ENCODE measurements at regions not wholly inside any gene's neighbourhood (a gene's known extent, or its start where the extent isn't known, plus 50 kb on each side); places are given as distances from the start of the nearest gene placed in this dataset.

DNA sequence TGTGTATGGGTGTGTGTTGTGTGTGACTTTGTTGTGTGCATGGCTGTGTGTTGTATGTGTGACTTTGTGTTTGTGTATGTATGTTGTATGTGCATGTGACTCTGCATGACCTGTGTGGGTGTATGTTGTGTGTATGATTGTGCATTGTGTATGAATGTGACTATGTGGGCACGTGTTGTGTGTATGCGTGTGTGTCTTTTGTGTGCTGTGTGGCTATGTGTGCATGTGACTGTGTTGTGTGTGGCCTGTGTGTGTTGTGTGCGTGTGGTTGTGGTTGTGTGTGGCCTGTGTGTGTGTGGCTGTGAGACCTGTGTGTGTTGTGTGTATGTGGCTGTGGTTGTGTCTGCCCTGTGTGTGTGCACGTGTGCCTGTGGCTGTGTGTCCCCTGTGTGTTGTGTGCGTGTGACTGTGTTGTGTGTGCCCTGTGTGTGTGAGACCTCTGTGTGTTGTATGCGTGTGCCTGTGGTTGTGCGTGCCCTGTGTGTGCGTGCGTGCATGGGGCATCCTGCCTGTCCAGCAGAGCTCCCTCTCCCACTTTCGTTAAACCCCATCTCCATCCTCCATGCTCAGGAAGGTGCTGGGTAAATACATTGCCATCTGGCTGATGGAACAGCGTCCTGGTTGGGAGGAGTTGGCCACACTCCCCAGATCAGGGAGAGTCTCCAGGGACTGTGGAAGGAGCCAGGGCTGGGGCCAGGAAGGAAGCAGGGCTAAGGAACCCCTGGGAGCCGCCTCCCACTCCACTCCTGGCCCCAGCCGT is 90.1 kb upstream of the GSE1 start (continued):
- TF ChIP-seq, protein P1, sequence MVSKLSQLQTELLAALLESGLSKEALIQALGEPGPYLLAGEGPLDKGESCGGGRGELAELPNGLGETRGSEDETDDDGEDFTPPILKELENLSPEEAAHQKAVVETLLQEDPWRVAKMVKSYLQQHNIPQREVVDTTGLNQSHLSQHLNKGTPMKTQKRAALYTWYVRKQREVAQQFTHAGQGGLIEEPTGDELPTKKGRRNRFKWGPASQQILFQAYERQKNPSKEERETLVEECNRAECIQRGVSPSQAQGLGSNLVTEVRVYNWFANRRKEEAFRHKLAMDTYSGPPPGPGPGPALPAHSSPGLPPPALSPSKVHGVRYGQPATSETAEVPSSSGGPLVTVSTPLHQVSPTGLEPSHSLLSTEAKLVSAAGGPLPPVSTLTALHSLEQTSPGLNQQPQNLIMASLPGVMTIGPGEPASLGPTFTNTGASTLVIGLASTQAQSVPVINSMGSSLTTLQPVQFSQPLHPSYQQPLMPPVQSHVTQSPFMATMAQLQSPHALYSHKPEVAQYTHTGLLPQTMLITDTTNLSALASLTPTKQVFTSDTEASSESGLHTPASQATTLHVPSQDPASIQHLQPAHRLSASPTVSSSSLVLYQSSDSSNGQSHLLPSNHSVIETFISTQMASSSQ (IDR thresholded peaks at IDR 0.05; ENCODE audit: low read depth) = no peak
- TF ChIP-seq, protein P1 (CRISPR knock-in tag; IDR thresholded peaks at IDR 0.05; ENCODE audit: borderline replicate concordance) = no peak
- TF ChIP-seq ELF3 (CRISPR knock-in tag; IDR thresholded peaks at IDR 0.05) (no peak), SKI (IDR thresholded peaks at IDR 0.05; ENCODE audit: partially characterized antibody) (no peak), ZNF430 (CRISPR knock-in tag; IDR thresholded peaks at IDR 0.05) (no peak), JARID2 (CRISPR knock-in tag; IDR thresholded peaks at IDR 0.05; ENCODE audit: insufficient replicate concordance) (peak; percentile 53), ZNF780A (CRISPR knock-in tag; IDR thresholded peaks at IDR 0.05) (no peak; the same call in 1 of the 2 replicates), ZNF577 (CRISPR knock-in tag; IDR thresholded peaks at IDR 0.05; ENCODE audit: borderline replicate concordance, low read depth) (no peak), ZNF564 (CRISPR knock-in tag; IDR thresholded peaks at IDR 0.05) (no peak), ZKSCAN1 (IDR thresholded peaks at IDR 0.05; ENCODE audit: low read length) (no peak), NFKB2 (CRISPR knock-in tag; IDR thresholded peaks at IDR 0.05; ENCODE audit: borderline replicate concordance) (no peak), CBX2 (IDR thresholded peaks at IDR 0.05; ENCODE audit: low read depth, low read length) (no peak), CBX2 (CRISPR knock-in tag; IDR thresholded peaks at IDR 0.05; ENCODE audit: low read depth) (no peak), POLR2G (IDR thresholded peaks at IDR 0.05; ENCODE audit: low read depth, low read length) (no peak), ZNF891 (CRISPR knock-in tag; IDR thresholded peaks at IDR 0.05) (no peak)
- TF ChIP-seq, protein P2, sequence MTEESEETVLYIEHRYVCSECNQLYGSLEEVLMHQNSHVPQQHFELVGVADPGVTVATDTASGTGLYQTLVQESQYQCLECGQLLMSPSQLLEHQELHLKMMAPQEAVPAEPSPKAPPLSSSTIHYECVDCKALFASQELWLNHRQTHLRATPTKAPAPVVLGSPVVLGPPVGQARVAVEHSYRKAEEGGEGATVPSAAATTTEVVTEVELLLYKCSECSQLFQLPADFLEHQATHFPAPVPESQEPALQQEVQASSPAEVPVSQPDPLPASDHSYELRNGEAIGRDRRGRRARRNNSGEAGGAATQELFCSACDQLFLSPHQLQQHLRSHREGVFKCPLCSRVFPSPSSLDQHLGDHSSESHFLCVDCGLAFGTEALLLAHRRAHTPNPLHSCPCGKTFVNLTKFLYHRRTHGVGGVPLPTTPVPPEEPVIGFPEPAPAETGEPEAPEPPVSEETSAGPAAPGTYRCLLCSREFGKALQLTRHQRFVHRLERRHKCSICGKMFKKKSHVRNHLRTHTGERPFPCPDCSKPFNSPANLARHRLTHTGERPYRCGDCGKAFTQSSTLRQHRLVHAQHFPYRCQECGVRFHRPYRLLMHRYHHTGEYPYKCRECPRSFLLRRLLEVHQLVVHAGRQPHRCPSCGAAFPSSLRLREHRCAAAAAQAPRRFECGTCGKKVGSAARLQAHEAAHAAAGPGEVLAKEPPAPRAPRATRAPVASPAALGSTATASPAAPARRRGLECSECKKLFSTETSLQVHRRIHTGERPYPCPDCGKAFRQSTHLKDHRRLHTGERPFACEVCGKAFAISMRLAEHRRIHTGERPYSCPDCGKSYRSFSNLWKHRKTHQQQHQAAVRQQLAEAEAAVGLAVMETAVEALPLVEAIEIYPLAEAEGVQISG (CRISPR knock-in tag; IDR thresholded peaks at IDR 0.05) = no peak
- TF ChIP-seq, protein P3, sequence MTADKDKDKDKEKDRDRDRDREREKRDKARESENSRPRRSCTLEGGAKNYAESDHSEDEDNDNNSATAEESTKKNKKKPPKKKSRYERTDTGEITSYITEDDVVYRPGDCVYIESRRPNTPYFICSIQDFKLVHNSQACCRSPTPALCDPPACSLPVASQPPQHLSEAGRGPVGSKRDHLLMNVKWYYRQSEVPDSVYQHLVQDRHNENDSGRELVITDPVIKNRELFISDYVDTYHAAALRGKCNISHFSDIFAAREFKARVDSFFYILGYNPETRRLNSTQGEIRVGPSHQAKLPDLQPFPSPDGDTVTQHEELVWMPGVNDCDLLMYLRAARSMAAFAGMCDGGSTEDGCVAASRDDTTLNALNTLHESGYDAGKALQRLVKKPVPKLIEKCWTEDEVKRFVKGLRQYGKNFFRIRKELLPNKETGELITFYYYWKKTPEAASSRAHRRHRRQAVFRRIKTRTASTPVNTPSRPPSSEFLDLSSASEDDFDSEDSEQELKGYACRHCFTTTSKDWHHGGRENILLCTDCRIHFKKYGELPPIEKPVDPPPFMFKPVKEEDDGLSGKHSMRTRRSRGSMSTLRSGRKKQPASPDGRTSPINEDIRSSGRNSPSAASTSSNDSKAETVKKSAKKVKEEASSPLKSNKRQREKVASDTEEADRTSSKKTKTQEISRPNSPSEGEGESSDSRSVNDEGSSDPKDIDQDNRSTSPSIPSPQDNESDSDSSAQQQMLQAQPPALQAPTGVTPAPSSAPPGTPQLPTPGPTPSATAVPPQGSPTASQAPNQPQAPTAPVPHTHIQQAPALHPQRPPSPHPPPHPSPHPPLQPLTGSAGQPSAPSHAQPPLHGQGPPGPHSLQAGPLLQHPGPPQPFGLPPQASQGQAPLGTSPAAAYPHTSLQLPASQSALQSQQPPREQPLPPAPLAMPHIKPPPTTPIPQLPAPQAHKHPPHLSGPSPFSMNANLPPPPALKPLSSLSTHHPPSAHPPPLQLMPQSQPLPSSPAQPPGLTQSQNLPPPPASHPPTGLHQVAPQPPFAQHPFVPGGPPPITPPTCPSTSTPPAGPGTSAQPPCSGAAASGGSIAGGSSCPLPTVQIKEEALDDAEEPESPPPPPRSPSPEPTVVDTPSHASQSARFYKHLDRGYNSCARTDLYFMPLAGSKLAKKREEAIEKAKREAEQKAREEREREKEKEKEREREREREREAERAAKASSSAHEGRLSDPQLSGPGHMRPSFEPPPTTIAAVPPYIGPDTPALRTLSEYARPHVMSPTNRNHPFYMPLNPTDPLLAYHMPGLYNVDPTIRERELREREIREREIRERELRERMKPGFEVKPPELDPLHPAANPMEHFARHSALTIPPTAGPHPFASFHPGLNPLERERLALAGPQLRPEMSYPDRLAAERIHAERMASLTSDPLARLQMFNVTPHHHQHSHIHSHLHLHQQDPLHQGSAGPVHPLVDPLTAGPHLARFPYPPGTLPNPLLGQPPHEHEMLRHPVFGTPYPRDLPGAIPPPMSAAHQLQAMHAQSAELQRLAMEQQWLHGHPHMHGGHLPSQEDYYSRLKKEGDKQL (CRISPR knock-in tag; IDR thresholded peaks at IDR 0.05; ENCODE audit: low read depth) = no peak
